BLaER1 treated with 17β-estradiol and CSF1 and Interleukin-3, amounts not matched to agents 10 nM and 100 nM (cell line): ENCODE measurements at regions not wholly inside any gene's neighbourhood (a gene's known extent, or its start where the extent isn't known, plus 50 kb on each side); places are given as distances from the start of the nearest gene placed in this dataset.

ENCODE experiments used
- H3K27ac ChIP-seq, 11 experiments: shearing (Covaris generic); formaldehyde crosslinking; 2 replicates each; pipeline ENCODE4 v1.8.1; 2022
- H3K27me3 ChIP-seq, 11 experiments: shearing (Covaris generic); formaldehyde crosslinking; 2 replicates each; pipeline ENCODE4 v1.8.1; 2022
- H3K36me3 ChIP-seq, 11 experiments: shearing (Covaris generic); formaldehyde crosslinking; 2 replicates each; pipeline ENCODE4 v1.8.1; 2022
- H3K4me1 ChIP-seq, 10 experiments: shearing (Covaris generic); formaldehyde crosslinking; 2 replicates each; pipeline ENCODE4 v1.8.1; 2022
- H3K4me2 ChIP-seq, 11 experiments: shearing (Covaris generic); formaldehyde crosslinking; 2 replicates each; pipeline ENCODE4 v1.8.1; 2022
- H3K4me3 ChIP-seq, 10 experiments: shearing (Covaris generic); formaldehyde crosslinking; 2 replicates each; pipeline ENCODE4 v1.8.1; 2022
- H3K9ac ChIP-seq, 11 experiments: shearing (Covaris generic); formaldehyde crosslinking; 2 replicates each; pipeline ENCODE4 v1.8.1; 2022
- H3K9me3 ChIP-seq, 11 experiments: shearing (Covaris generic); formaldehyde crosslinking; replicated peaks in 1 of 11; 2 replicates each; pipeline ENCODE4 v1.8.1; 2022
- H4K20me1 ChIP-seq, 11 experiments: shearing (Covaris generic); formaldehyde crosslinking; 2 replicates each; pipeline ENCODE4 v1.8.1; 2022
- Cebpa-rat ChIP-seq, 11 experiments: shearing (Covaris generic); IDR thresholded peaks; 2 replicates each; pipeline ENCODE4 v1.8.1; 2022

GRCh38 chr6:44545224-44545623 lies 157.7 kb downstream of the CDC5L start:
- peaks cover 0 to 8% (median 0%) of the 10 kb centered on the region in 11 experiments; a peak in 3 of 22 replicates for H3K9me3 ChIP-seq
- no peak for TF ChIP-seq Cebpa-rat (IDR thresholded peaks at IDR 0.05)
- no peak overlapping the region for H3K4me2 ChIP-seq
- no peaks in the 10 kb centered on the region for H3K27me3 ChIP-seq
- no peaks in the 10 kb centered on the region for H3K36me3 ChIP-seq
- no peaks in the 10 kb centered on the region for H4K20me1 ChIP-seq
- no peak overlapping the region for H3K4me3 ChIP-seq
- no peak overlapping the region for H3K27ac ChIP-seq
- no peaks in the 10 kb centered on the region for H3K4me1 ChIP-seq
- H3K9ac ChIP-seq, result no peak overlapping the region

- no peak overlapping the region for H3K4me2 ChIP-seq
- no peak overlapping the region for H3K4me3 ChIP-seq
- H3K36me3 ChIP-seq, result no peaks in the 10 kb centered on the region
- H3K4me1 ChIP-seq, result no peaks in the 10 kb centered on the region
- no peak for TF ChIP-seq Cebpa-rat (IDR thresholded peaks at IDR 0.05)
- H3K27ac ChIP-seq, result no peak overlapping the region
- no peaks in the 10 kb centered on the region; a peak in 1 of 22 replicates for H3K9me3 ChIP-seq
- no peaks in the 10 kb centered on the region for H4K20me1 ChIP-seq
- H3K27me3 ChIP-seq, result no peaks in the 10 kb centered on the region
- no peak overlapping the region for H3K9ac ChIP-seq
These were observed 160.8 kb downstream of the CDC5L start for GRCh38 chr6:44548319-44548718.

- Histone ChIP-seq H3K4me3 (no peak overlapping the region), H3K4me2 (no peak overlapping the region), H3K27me3 (no peaks in the 10 kb centered on the region), H4K20me1 (no peaks in the 10 kb centered on the region), H3K9ac (no peak overlapping the region), H3K36me3 (no peaks in the 10 kb centered on the region), H3K9me3 (no peaks in the 10 kb centered on the region; a peak in 1 of 22 replicates), H3K27ac (no peak overlapping the region), H3K4me1 (no peaks in the 10 kb centered on the region)
- no peak for TF ChIP-seq Cebpa-rat (IDR thresholded peaks at IDR 0.05)
These were observed 162.0 kb downstream of the CDC5L start for GRCh38 chr6:44549516-44549915.

DNA sequence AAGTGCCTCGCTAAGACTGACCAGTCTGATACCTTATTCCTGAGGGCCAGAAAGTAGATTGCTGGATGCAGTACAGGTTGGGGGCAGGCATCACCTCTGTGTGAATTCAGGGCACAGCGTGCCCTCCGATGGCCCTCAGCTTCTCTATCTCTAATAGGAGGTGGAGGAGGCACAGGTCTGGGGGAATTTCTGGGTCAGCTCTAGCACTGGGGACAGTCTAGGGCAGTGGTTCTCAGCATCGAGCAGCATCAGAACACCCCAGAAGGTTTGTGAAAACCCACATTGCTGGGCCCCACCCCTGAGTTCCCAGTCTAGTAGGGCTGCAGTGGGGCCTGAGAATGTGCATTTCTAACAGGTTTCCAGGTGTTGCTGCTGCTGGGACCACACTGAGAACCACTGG lies 166.7 kb downstream of the CDC5L start:
- peaks cover 0 to 16% (median 7%) of the 10 kb centered on the region in 11 experiments; a peak in 9 of 22 replicates for H3K27me3 ChIP-seq
- H3K4me2 ChIP-seq, result no peak overlapping the region
- H4K20me1 ChIP-seq, result no peaks in the 10 kb centered on the region
- H3K4me1 ChIP-seq, result peaks cover 0 to 11% (median 6%) of the 10 kb centered on the region in 10 experiments; a peak in 8 of 20 replicates
- no peak overlapping the region for H3K9ac ChIP-seq
- H3K9me3 ChIP-seq, result no peaks in the 10 kb centered on the region; a peak in 1 of 22 replicates
- no peak overlapping the region for H3K27ac ChIP-seq
- H3K4me3 ChIP-seq, result no peak overlapping the region
- TF ChIP-seq Cebpa-rat (IDR thresholded peaks at IDR 0.05), result no peak
- H3K36me3 ChIP-seq, result no peaks in the 10 kb centered on the region

DNA sequence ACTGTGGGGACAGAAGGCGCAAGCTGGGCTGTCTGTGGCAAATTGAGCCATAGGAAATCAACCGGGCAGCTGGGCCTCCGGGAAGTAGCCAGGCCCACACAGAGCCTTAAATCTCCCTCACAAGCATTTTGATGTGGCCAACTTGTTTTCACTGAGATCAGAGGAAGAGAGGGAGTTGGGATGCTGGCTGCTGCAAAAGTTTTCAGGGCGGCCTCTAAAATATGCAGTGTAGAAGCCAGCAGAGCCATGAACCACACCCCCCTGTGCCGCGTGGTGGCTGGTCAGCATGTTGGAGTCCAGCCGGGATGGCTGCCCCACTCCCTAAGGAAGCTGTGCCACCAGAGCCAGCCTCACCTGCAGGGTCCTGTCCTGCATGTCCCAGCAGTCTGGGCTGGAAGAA lies 167.4 kb downstream of the CDC5L start:
- Histone ChIP-seq H4K20me1 (no peaks in the 10 kb centered on the region), H3K27me3 (peaks cover 0 to 23% (median 13%) of the 10 kb centered on the region in 11 experiments; a peak in 15 of 22 replicates), H3K4me3 (no peak overlapping the region), H3K9me3 (no peaks in the 10 kb centered on the region), H3K4me2 (no peak overlapping the region), H3K27ac (no peak overlapping the region), H3K9ac (no peak overlapping the region), H3K4me1 (peaks cover 0 to 11% (median 6%) of the 10 kb centered on the region in 10 experiments; a peak in 8 of 20 replicates), H3K36me3 (no peaks in the 10 kb centered on the region)
- no peak for TF ChIP-seq Cebpa-rat (IDR thresholded peaks at IDR 0.05)

DNA sequence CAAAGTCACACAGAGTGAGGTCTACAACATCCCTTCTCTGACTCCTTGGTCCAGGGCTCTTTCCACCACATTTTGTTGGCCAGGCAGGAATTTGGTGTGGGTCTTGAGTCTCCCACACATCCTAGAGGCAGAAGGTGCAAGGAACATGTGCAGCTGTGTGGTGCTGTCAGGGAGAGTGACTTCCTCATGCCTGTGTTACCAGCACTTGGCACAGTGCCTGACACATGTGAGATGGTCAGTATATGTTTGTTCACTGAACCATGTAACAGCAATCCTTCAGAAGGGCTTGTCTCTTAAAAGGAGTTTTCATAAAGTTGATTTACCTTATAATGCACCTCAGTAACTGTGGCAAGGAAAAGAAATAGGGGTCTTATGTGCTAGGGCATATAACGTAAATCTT lies 168.5 kb downstream of the CDC5L start:
- Histone ChIP-seq H3K9me3 (no peaks in the 10 kb centered on the region), H3K27me3 (peaks cover 5 to 34% (median 23%) of the 10 kb centered on the region in 11 experiments), H3K4me2 (peak overlapping the region in 4 of 11 experiments; percentile 14 to 24 (median 20); a peak in 5 of 22 replicates), H3K9ac (no peak overlapping the region), H3K4me1 (peaks cover 3 to 14% (median 10%) of the 10 kb centered on the region in 10 experiments), H3K4me3 (no peak overlapping the region), H3K36me3 (no peaks in the 10 kb centered on the region), H4K20me1 (no peaks in the 10 kb centered on the region), H3K27ac (no peak overlapping the region)
- TF ChIP-seq Cebpa-rat (IDR thresholded peaks at IDR 0.05), result no peak

- Histone ChIP-seq H3K4me2 (peak overlapping the region in 4 of 11 experiments; percentile 2 to 18 (median 6); a peak in 2 of 22 replicates), H3K27me3 (peaks cover 18 to 53% (median 35%) of the 10 kb centered on the region in 11 experiments), H3K27ac (no peak overlapping the region), H3K36me3 (no peaks in the 10 kb centered on the region), H3K9ac (no peak overlapping the region), H3K4me1 (peaks cover 6 to 24% (median 16%) of the 10 kb centered on the region in 10 experiments), H3K4me3 (no peak overlapping the region), H3K9me3 (no peaks in the 10 kb centered on the region), H4K20me1 (no peaks in the 10 kb centered on the region)
- no peak for TF ChIP-seq Cebpa-rat (IDR thresholded peaks at IDR 0.05)
These were observed 170.7 kb downstream of the CDC5L start for GRCh38 chr6:44558024-44558831.

- no peak overlapping the region for H3K4me2 ChIP-seq
- no peaks in the 10 kb centered on the region for H3K9me3 ChIP-seq
- TF ChIP-seq Cebpa-rat (IDR thresholded peaks at IDR 0.05), result no peak
- no peak overlapping the region for H3K9ac ChIP-seq
- no peaks in the 10 kb centered on the region for H3K36me3 ChIP-seq
- peaks cover 18 to 53% (median 35%) of the 10 kb centered on the region in 11 experiments for H3K27me3 ChIP-seq
- H3K27ac ChIP-seq, result no peak overlapping the region
- H3K4me1 ChIP-seq, result peaks cover 6 to 28% (median 18%) of the 10 kb centered on the region in 10 experiments
- H4K20me1 ChIP-seq, result no peaks in the 10 kb centered on the region
- H3K4me3 ChIP-seq, result no peak overlapping the region
These were observed 171.3 kb downstream of the CDC5L start for GRCh38 chr6:44558832-44559251.

DNA sequence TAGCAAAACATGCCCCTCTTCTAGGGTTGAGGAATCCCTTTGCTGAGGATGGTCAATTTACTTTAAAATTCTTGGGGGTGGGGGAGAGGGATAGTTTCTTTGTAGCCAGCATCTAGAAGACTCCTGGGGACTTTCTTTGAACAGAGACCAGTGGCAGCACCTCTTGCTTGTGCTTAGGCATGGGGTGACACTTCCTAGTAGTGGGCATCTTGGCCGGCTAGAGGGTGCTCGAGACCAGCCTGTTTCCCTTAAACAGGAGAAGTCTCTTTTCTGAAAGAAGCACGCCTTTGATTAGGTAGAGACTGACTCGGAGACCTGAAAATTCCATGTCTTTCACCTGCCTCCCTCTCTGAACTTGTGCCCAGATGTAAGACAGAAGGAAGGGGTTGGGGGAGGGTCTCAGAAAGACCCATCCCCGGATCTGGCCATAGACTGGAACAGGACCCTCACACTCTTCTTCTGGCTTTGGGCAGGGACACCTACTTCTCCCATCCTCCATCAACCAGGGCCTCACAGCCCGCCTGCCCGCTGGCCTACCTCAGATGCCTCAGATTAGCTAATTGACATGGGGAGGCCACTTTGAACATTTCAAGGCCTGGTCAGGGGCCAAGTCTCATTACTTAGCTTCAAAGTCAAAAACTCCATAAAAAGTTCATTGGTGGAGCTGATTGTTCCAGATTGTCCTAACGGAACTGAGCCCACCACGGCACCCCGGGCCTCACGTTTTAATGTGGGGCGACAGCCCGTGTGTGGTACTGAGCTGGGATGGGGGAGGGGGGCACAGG lies 172.2 kb downstream of the CDC5L start:
- no peaks in the 10 kb centered on the region for H3K9me3 ChIP-seq
- peaks cover 18 to 53% (median 35%) of the 10 kb centered on the region in 11 experiments for H3K27me3 ChIP-seq
- H3K27ac ChIP-seq, result no peak overlapping the region
- no peak for TF ChIP-seq Cebpa-rat (IDR thresholded peaks at IDR 0.05)
- H3K4me3 ChIP-seq, result no peak overlapping the region
- H3K36me3 ChIP-seq, result no peaks in the 10 kb centered on the region
- H3K4me2 ChIP-seq, result no peak overlapping the region
- H4K20me1 ChIP-seq, result no peaks in the 10 kb centered on the region
- H3K9ac ChIP-seq, result no peak overlapping the region
- H3K4me1 ChIP-seq, result peaks cover 6 to 30% (median 19%) of the 10 kb centered on the region in 10 experiments
